PC-3 (cell line): ENCODE measurements at regions not wholly inside any gene's neighbourhood (a gene's known extent, or its start where the extent isn't known, plus 50 kb on each side); places are given as distances from the start of the nearest gene placed in this dataset.
"Not testable (repeated sequence)": the region's sequence is repeated elsewhere in the genome, so short reads cannot be mapped to it uniquely, and the experiment has no call there.

Source experiments
- ATAC-seq: fragments of 200-7000 bp; cut with Tn5 transposase; 2 replicates; pipeline ENCODE4 v1.9.1; 2020; ENCODE audit warnings: mild to moderate bottlenecking, moderate library complexity
- BruUV-seq: library from RNA; stranded (reverse); fragments of 400-500 nt; replicated peaks from 2 replicates; lab custom pipeline; 2021; lab: Mats Ljungman, UMichigan
- CTCF ChIA-PET: fragments of 300-600 bp; sonication (Branson Sonifier 250); formaldehyde crosslinking; loops from one replicate; lab custom pipeline; 2022; ENCODE audit warnings: antibody characterized with exemption; lab: Charles Lee
- POLR2A ChIA-PET: fragments of 300-600 bp; sonication (Branson Sonifier 250); formaldehyde crosslinking; loops from one replicate; lab custom pipeline; 2022; ENCODE audit warnings: antibody characterized with exemption; ENCODE audit not compliant: unreplicated experiment; lab: Charles Lee
- DNase-seq: peaks from one replicate; pipeline ENCODE4 v3.0.0-alpha.2; 2015
- H2AFZ ChIP-seq: fragments of 300-600 bp; sonication (generic); 2 replicates; pipeline ENCODE4 v1.6.0; 2016; ENCODE audit warnings: antibody characterized with exemption, low read length
- H3F3A ChIP-seq: fragments of 300-600 bp; sonication (generic); one replicate; pipeline ENCODE4 v1.6.0; 2017; ENCODE audit warnings: antibody characterized with exemption, low read length, control low read depth, mild to moderate bottlenecking; ENCODE audit not compliant: unreplicated experiment
- H3K27ac ChIP-seq: fragments of 300-600 bp; sonication (generic); 2 replicates; pipeline ENCODE4 v1.5.1; 2016; ENCODE audit warnings: mild to moderate bottlenecking, low read length
- H3K27me3 ChIP-seq: fragments of 300-600 bp; sonication (generic); 2 replicates; pipeline ENCODE4 v1.6.1; 2016; ENCODE audit warnings: low read length, mixed read lengths
- H3K36me3 ChIP-seq: fragments of 300-600 bp; sonication (generic); 2 replicates; pipeline ENCODE4 v1.6.1; 2016; ENCODE audit warnings: low read depth, mixed run types, low read length, mixed read lengths
- H3K4me1 ChIP-seq: fragments of 300-600 bp; sonication (generic); 2 replicates; pipeline ENCODE4 v1.5.1; 2016; ENCODE audit warnings: low read length; ENCODE audit not compliant: insufficient read depth
- H3K4me2 ChIP-seq: fragments of 300-600 bp; sonication (generic); 2 replicates; pipeline ENCODE4 v1.6.0; 2016; ENCODE audit warnings: low read length
- H3K4me3 ChIP-seq: fragments of 300-600 bp; sonication (generic); 2 replicates; pipeline ENCODE4 v1.5.1; 2016; ENCODE audit warnings: mild to moderate bottlenecking, low read length, mixed read lengths
- H3K79me2 ChIP-seq: fragments of 300-600 bp; sonication (generic); 2 replicates; pipeline ENCODE4 v1.6.1; 2017; ENCODE audit warnings: low read length, mixed read lengths
- H3K9ac ChIP-seq: fragments of 300-600 bp; sonication (generic); 2 replicates; pipeline ENCODE4 v1.6.0; 2016; ENCODE audit warnings: mild to moderate bottlenecking, low read length
- H3K9me2 ChIP-seq: fragments of 300-600 bp; sonication (generic); replicated peaks from 2 replicates; pipeline ENCODE4 v1.6.1; 2016; ENCODE audit warnings: mixed run types, low read length, mixed read lengths
- H3K9me3 ChIP-seq: fragments of 300-600 bp; sonication (generic); 2 replicates; pipeline ENCODE4 v1.6.1; 2016; ENCODE audit warnings: low read length, mixed read lengths
- H4K20me1 ChIP-seq: fragments of 300-600 bp; sonication (generic); 2 replicates; pipeline ENCODE4 v1.6.1; 2016; ENCODE audit warnings: low read length, mixed read lengths
- CTCF ChIP-seq: fragments of 300-600 bp; sonication (generic); conservative IDR thresholded peaks from 2 replicates; pipeline ENCODE4 v1.5.1; 2017; ENCODE audit warnings: antibody characterized with exemption, low read depth, mild to moderate bottlenecking, low read length
- EZH2 ChIP-seq: fragments of 300-600 bp; sonication (generic); IDR thresholded peaks from one replicate; pipeline ENCODE4 v1.6.1; 2017; ENCODE audit warnings: antibody characterized with exemption, mild to moderate bottlenecking, low read length; ENCODE audit not compliant: unreplicated experiment
- EZH2phosphoT487 ChIP-seq: fragments of 300-600 bp; sonication (generic); IDR thresholded peaks from 2 replicates; pipeline ENCODE4 v1.6.1; 2018; ENCODE audit warnings: mild to moderate bottlenecking, antibody characterized with exemption, low read length, borderline replicate concordance
- intact Hi-C: fragments of 100-400 bp; cut with micrococcal nuclease; formaldehyde crosslinking; loops from 2 replicates; pipeline ENCODE4 v1.9.0; 2023

- H4K20me1 ChIP-seq: no peaks in the 10 kb centered on the region
- no peaks in the 10 kb centered on the region for H3K4me1 ChIP-seq
- no peaks in the 10 kb centered on the region for H3K36me3 ChIP-seq
- H3K9me3 ChIP-seq: no peaks in the 10 kb centered on the region
- no peak for TF ChIP-seq EZH2phosphoT487
- no peak for TF ChIP-seq CTCF
- TF ChIP-seq EZH2: no peak
- H3K4me3 ChIP-seq: no peak overlapping the region
- H3K27me3 ChIP-seq: no peaks in the 10 kb centered on the region
- intact Hi-C loops: no loop called here
- BruUV-seq: no TSS peak
- CTCF ChIA-PET: no interaction called here
- ATAC-seq (no peak), DNase-seq (no peak)
- H3K4me2 ChIP-seq: no peak overlapping the region
- no peak overlapping the region for H3K9ac ChIP-seq
- H3K27ac ChIP-seq: no peak overlapping the region
- no peaks in the 10 kb centered on the region for H3K9me2 ChIP-seq
- POLR2A ChIA-PET: no interaction called here
- no peak overlapping the region for H2AFZ ChIP-seq
- no peaks in the 10 kb centered on the region for H3K79me2 ChIP-seq
- H3F3A ChIP-seq: no peaks in the 10 kb centered on the region
Observed at GRCh38 chr20:30284281-30284905, 973.1 kb upstream of the DEFB115 start.

GRCh38 chr20:30285677-30286076 is 971.8 kb upstream of the DEFB115 start:
- BruUV-seq: no TSS peak
- ChIA-PET CTCF (no interaction called here), POLR2A (no interaction called here)
- no peak for ATAC-seq
- DNase-seq: no peak
- Histone ChIP-seq H3K27ac (no peak overlapping the region), H3K4me1 (no peaks in the 10 kb centered on the region), H3K4me3 (no peak overlapping the region), H3K4me2 (no peak overlapping the region), H3F3A (no peaks in the 10 kb centered on the region), H3K9me2 (no peaks in the 10 kb centered on the region), H3K9me3 (no peaks in the 10 kb centered on the region), H2AFZ (no peak overlapping the region), H4K20me1 (no peaks in the 10 kb centered on the region), H3K9ac (no peak overlapping the region), H3K79me2 (no peaks in the 10 kb centered on the region), H3K36me3 (no peaks in the 10 kb centered on the region), H3K27me3 (no peaks in the 10 kb centered on the region)
- intact Hi-C loops: no loop called here
- TF ChIP-seq EZH2 (no peak), EZH2phosphoT487 (no peak), CTCF (no peak)

- no peaks in the 10 kb centered on the region for H4K20me1 ChIP-seq
- H3K9me2 ChIP-seq: no peaks in the 10 kb centered on the region
- ATAC-seq (no peak), DNase-seq (no peak)
- POLR2A ChIA-PET: no interaction called here
- intact Hi-C loops: no loop called here
- H3K9ac ChIP-seq: no peak overlapping the region
- H3K79me2 ChIP-seq: no peaks in the 10 kb centered on the region
- no peak overlapping the region for H2AFZ ChIP-seq
- H3F3A ChIP-seq: no peaks in the 10 kb centered on the region
- no TSS peak for BruUV-seq
- H3K4me1 ChIP-seq: no peaks in the 10 kb centered on the region
- CTCF ChIA-PET: no interaction called here
- H3K27me3 ChIP-seq: no peaks in the 10 kb centered on the region
- H3K4me2 ChIP-seq: no peak overlapping the region
- H3K27ac ChIP-seq: no peak overlapping the region
- H3K9me3 ChIP-seq: no peaks in the 10 kb centered on the region
- H3K36me3 ChIP-seq: no peaks in the 10 kb centered on the region
- TF ChIP-seq EZH2phosphoT487: no peak
- TF ChIP-seq EZH2: no peak
- no peak for TF ChIP-seq CTCF
- no peak overlapping the region for H3K4me3 ChIP-seq
Observed at GRCh38 chr20:30286157-30286556, 971.3 kb upstream of the DEFB115 start.

GRCh38 chr20:30287459-30287858 is 970.0 kb upstream of the DEFB115 start:
- BruUV-seq, H3K27me3 ChIP-seq, H3K9me3 ChIP-seq, H3K27ac ChIP-seq, intact Hi-C loops, H3K4me1 ChIP-seq, H3K36me3 ChIP-seq, H3K9me2 ChIP-seq, H3K79me2 ChIP-seq, H3K4me3 ChIP-seq, H4K20me1 ChIP-seq, DNase-seq, H3K9ac ChIP-seq, POLR2A ChIA-PET, CTCF ChIA-PET, H2AFZ ChIP-seq, ATAC-seq, H3F3A ChIP-seq, H3K4me2 ChIP-seq: not testable (repeated sequence)
